ENCODE measurements at regions not wholly inside any gene's neighbourhood (a gene's known extent, or its start where the extent isn't known, plus 50 kb on each side); places are given as distances from the start of the nearest gene placed in this dataset.

- no peak for DNase-seq (ENCODE audit: low read depth)
These were observed 535.0 kb downstream of the TBC1D22A start for GRCh38 chr22:47297261-47298016.

- DNase-seq (ENCODE audit: low read depth), result no peak
These were observed 534.2 kb downstream of the TBC1D22A start for GRCh38 chr22:47296405-47297260.

GRCh38 chr22:47295982-47296381 lies 533.5 kb downstream of the TBC1D22A start:
- DNase-seq (ENCODE audit: low read depth), result no peak

- DNase-seq (ENCODE audit: low read depth), result no peak
These were observed 532.9 kb downstream of the TBC1D22A start for GRCh38 chr22:47295226-47295901.

GRCh38 chr22:47294576-47294975 lies 532.1 kb downstream of the TBC1D22A start:
- DNase-seq (ENCODE audit: low read depth), result no peak

GRCh38 chr22:47294222-47294532 lies 531.7 kb downstream of the TBC1D22A start:
- DNase-seq (ENCODE audit: low read depth), result peak; percentile 60

- no peak for DNase-seq (ENCODE audit: low read depth)
These were observed 531.1 kb downstream of the TBC1D22A start for GRCh38 chr22:47293368-47294221.

GRCh38 chr22:47292546-47293320 lies 530.3 kb downstream of the TBC1D22A start:
- no peak for DNase-seq (ENCODE audit: low read depth)

- DNase-seq (ENCODE audit: low read depth), result no peak
These were observed 529.4 kb downstream of the TBC1D22A start for GRCh38 chr22:47291565-47292495.

GRCh38 chr22:47290706-47291430 lies 528.4 kb downstream of the TBC1D22A start:
- no peak for DNase-seq (ENCODE audit: low read depth)

- DNase-seq (ENCODE audit: low read depth), result no peak
These were observed 527.0 kb downstream of the TBC1D22A start for GRCh38 chr22:47289336-47289985.

- DNase-seq (ENCODE audit: low read depth), result no peak
These were observed 526.2 kb downstream of the TBC1D22A start for GRCh38 chr22:47288680-47289079.

- no peak for DNase-seq (ENCODE audit: low read depth)
These were observed 525.1 kb downstream of the TBC1D22A start for GRCh38 chr22:47287516-47287915.

GRCh38 chr22:47286590-47286989 lies 524.1 kb downstream of the TBC1D22A start:
- no peak for DNase-seq (ENCODE audit: low read depth)

- DNase-seq (ENCODE audit: low read depth), result no peak
These were observed 523.5 kb downstream of the TBC1D22A start for GRCh38 chr22:47285981-47286380.

- no peak for DNase-seq (ENCODE audit: low read depth)
These were observed 522.4 kb downstream of the TBC1D22A start for GRCh38 chr22:47284822-47285221.

GRCh38 chr22:47284360-47284759 lies 521.9 kb downstream of the TBC1D22A start:
- no peak for DNase-seq (ENCODE audit: low read depth)

- no peak for DNase-seq (ENCODE audit: low read depth)
These were observed 521.3 kb downstream of the TBC1D22A start for GRCh38 chr22:47283616-47284270.

All from GM04503 (cell line).